IPS-20b (cell line): ENCODE measurements at regions not wholly inside any gene's neighbourhood (a gene's known extent, or its start where the extent isn't known, plus 50 kb on each side); places are given as distances from the start of the nearest gene placed in this dataset.

ENCODE experiments used
- H3K27ac ChIP-seq: one replicate; pipeline ENCODE4 v1.5.1; 2013; ENCODE audit warnings: low read length
- H3K27me3 ChIP-seq: 2 replicates; pipeline ENCODE4 v1.6.1; 2013; ENCODE audit warnings: mild to moderate bottlenecking, low read length, inconsistent platforms; ENCODE audit not compliant: insufficient read depth
- H3K36me3 ChIP-seq: 2 replicates; pipeline ENCODE4 v1.6.1; 2013; ENCODE audit warnings: low read depth, mild to moderate bottlenecking, inconsistent platforms, low read length, moderate library complexity; ENCODE audit not compliant: insufficient read depth
- H3K4me1 ChIP-seq: 2 replicates; pipeline ENCODE4 v1.6.1; 2013; ENCODE audit warnings: mild to moderate bottlenecking, control low read depth, inconsistent platforms, low read length, moderate library complexity; ENCODE audit not compliant: insufficient read depth
- H3K4me3 ChIP-seq: 2 replicates; pipeline ENCODE4 v1.5.1; 2013; ENCODE audit warnings: mild to moderate bottlenecking, low read length, inconsistent platforms
- H3K9ac ChIP-seq: 2 replicates; pipeline ENCODE4 v1.6.1; 2013; ENCODE audit warnings: low read depth, mild to moderate bottlenecking, inconsistent platforms, low read length, moderate library complexity
- H3K9me3 ChIP-seq: 2 replicates; pipeline ENCODE4 v1.6.1; 2013; ENCODE audit warnings: mild to moderate bottlenecking, low read depth, low read length, inconsistent platforms; ENCODE audit not compliant: insufficient read depth

DNA sequence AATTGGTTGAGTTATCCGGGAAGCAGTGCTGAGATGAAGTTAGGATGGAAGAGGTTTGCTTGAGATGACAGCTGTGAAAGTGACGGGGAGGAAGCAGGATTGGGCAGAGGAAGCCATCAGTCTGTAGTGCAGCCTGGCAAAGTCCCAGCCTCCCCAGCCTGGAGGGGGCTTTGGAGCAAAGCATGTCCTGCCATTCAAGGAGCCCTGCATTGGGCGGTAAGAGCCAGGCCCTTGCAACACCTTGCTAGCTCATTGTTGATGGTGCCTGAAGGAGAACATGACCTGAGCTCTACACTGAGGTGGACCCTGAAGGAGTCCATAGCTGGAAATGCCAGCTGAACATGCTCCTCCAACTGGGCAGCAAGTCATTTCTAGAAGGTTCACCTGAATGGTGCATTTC lies 228.9 kb downstream of the ACKR3 start:
- Histone ChIP-seq H3K9me3 (no peaks in the 10 kb centered on the region), H3K27me3 (peaks cover 14% of the 10 kb centered on the region), H3K27ac (no peak overlapping the region), H3K9ac (no peak overlapping the region), H3K4me1 (peaks cover 3% of the 10 kb centered on the region; the same call in 1 of the 2 replicates), H3K36me3 (no peaks in the 10 kb centered on the region), H3K4me3 (no peak overlapping the region)

DNA sequence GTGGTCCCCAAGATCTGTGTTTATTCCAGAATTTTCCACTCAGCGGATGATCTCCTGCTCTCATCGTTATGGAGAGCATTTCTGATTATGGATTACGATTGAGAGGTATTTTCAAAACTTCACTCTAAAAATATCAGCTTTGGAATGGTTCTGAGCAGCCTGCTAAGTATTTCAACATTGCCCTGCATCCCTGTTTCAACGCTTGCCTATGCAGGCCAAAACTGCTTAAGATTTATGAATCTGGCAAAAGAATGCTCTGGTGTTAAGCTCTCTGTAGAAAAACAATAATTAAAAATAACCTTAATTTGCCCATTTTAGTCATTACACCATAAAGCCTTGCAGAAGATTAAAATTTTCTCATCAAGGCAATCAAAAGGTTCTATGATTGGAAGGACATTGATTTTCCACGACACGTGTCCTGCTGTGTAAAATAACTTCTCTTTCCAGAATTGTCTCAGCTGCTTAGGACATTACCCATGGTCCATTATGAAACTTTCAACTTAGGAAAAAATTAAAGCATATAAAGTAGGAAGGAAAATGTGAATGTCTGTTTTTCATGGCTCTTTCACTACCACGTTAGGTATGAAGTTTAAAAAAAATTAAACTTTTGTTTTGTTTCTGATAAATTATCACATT lies 229.9 kb downstream of the ACKR3 start:
- H3K9me3 ChIP-seq = no peaks in the 10 kb centered on the region
- no peaks in the 10 kb centered on the region; the same call in 1 of the 2 replicates for H3K4me1 ChIP-seq
- H3K4me3 ChIP-seq = no peak overlapping the region
- no peak overlapping the region for H3K9ac ChIP-seq
- no peak overlapping the region for H3K27ac ChIP-seq
- H3K36me3 ChIP-seq = no peaks in the 10 kb centered on the region
- H3K27me3 ChIP-seq = peaks cover 8% of the 10 kb centered on the region

DNA sequence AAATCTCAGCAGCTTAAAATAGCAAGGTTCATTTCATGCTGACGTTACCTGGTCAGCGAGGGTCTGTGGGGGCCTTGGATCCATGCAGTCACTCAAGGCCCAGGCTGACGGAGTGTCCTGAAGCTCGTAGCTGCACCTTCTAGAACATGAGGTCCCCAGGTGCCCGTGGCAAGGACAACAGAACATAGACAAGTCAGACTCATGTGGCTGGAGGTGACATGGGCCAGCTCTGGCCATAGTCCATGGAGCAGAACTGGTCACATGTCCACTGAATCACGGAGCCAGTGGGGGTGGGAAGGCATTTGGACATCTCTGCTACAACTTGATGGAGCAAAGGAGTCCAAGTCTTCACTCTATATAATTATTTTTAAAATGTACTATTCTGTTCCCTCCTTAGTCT lies 233.2 kb downstream of the ACKR3 start:
- Histone ChIP-seq H3K4me1 (no peaks in the 10 kb centered on the region; the same call in 1 of the 2 replicates), H3K27ac (no peak overlapping the region), H3K9ac (no peak overlapping the region), H3K4me3 (no peak overlapping the region), H3K9me3 (peaks cover 8% of the 10 kb centered on the region), H3K36me3 (no peaks in the 10 kb centered on the region), H3K27me3 (no peaks in the 10 kb centered on the region)

DNA sequence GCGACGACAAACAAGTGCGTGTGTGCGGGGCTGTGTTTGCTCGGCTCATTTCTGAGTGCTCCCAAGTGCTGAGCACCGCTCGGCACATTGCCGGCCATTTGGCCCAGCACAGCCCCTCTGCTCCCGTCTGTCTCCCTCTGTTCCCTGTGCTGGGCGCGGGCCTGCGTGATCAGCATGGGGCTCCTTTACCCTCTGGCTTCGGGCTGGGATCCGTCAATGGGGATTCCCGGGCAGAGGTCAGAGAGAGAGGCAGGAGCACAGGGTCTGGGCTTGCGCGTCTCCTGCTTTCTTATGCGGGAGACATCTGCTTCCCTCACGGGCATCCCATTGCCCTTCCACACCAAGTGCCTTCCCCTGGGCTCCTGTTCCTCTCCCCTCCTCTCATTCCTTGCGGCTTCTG lies 234.0 kb downstream of the ACKR3 start:
- Histone ChIP-seq H3K27me3 (no peaks in the 10 kb centered on the region), H3K9ac (no peak overlapping the region), H3K4me1 (no peaks in the 10 kb centered on the region; the same call in 1 of the 2 replicates), H3K9me3 (peaks cover 13% of the 10 kb centered on the region), H3K36me3 (no peaks in the 10 kb centered on the region), H3K27ac (no peak overlapping the region), H3K4me3 (no peak overlapping the region)

DNA sequence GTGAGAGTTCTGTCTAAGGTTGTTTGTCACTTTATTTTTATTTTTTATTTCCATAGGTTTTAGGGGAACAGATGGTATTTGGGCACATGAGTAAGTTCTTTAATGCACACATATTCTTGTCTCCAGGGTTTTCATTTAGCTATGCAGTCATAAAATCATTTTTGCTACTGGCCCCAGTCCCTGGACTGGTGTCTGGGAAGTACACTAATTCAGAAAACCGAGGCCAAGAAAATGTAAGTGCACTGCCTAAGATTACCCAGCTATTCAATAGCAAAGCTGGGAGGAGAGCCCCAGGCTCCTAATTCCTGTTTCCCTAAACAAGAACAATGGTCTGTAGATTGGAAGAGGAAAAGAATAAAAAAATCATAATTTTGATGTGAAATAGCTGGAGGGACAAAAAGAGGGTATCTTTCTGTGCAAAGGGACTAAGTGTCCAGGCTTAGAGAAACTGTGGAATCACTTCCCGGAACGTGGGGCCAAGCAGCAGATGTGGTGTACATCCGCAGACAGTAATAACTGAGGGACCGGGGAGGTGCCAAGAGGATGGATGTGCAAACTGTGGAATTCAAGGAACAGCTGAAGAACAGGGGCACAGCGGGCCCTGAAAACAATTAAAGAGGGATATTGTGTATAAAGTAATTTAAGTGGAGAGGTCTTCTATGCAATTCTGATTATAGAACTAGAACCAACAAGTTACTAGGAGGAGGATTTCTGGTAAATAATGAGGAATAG lies 236.3 kb downstream of the ACKR3 start:
- Histone ChIP-seq H3K27me3 (no peaks in the 10 kb centered on the region), H3K4me1 (no peaks in the 10 kb centered on the region; the same call in 1 of the 2 replicates), H3K9ac (no peak overlapping the region), H3K4me3 (no peak overlapping the region), H3K27ac (no peak overlapping the region), H3K36me3 (no peaks in the 10 kb centered on the region), H3K9me3 (peaks cover 28% of the 10 kb centered on the region)

DNA sequence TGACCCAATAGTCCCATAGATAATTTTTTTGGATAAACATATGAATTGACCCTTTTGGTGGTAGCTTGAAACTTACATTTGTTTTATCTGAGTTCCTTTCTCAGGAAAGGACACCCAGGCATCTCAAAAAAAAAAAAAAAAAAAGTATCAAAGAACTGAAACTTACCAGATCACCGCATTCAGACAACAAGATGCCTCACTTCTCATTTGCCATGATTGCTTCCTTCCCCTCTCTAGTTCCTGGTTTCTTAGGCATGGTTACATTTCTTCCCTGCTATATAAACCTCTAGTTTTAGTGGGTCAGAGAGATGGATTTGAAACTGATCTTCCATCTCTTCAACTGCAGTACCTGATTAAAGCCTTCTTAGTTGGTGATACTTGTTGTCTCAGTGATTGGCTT lies 240.1 kb downstream of the ACKR3 start:
- Histone ChIP-seq H3K27me3 (no peaks in the 10 kb centered on the region), H3K36me3 (no peaks in the 10 kb centered on the region), H3K9me3 (peaks cover 28% of the 10 kb centered on the region), H3K9ac (no peak overlapping the region), H3K27ac (no peak overlapping the region), H3K4me1 (no peaks in the 10 kb centered on the region), H3K4me3 (no peak overlapping the region)

DNA sequence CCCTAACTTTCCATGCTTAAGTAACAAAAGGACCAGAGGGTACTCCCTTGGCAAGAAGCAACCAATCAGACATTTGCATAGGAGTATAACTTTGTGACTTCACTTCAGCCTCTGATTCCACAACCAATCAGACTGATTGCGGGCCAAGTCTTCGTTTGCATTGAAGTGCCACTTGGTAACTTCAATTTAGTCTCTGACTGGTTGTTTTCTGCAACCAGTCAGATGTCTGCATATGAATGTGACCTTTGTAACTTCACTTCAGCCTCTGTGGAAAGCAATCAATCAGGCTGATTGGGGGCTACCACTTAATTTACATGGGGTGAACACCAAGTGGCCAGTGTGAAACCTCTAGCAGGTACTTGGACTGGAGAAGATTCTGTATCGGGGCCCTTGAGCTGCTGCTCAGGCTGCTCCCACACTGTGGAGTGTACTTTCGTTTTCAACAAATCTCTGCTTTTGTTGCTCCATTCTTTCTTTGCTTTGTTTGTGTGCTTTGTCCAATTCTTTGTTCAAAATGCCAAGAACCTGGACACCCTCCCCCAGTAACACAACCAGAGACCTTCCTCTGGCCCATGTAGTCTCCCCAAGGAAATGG lies 241.5 kb downstream of the ACKR3 start:
- no peaks in the 10 kb centered on the region for H3K27me3 ChIP-seq
- H3K4me3 ChIP-seq = no peak overlapping the region
- no peak overlapping the region for H3K27ac ChIP-seq
- H3K9me3 ChIP-seq = peaks cover 28% of the 10 kb centered on the region
- H3K36me3 ChIP-seq = no peaks in the 10 kb centered on the region
- H3K9ac ChIP-seq = no peak overlapping the region
- H3K4me1 ChIP-seq = no peaks in the 10 kb centered on the region

DNA sequence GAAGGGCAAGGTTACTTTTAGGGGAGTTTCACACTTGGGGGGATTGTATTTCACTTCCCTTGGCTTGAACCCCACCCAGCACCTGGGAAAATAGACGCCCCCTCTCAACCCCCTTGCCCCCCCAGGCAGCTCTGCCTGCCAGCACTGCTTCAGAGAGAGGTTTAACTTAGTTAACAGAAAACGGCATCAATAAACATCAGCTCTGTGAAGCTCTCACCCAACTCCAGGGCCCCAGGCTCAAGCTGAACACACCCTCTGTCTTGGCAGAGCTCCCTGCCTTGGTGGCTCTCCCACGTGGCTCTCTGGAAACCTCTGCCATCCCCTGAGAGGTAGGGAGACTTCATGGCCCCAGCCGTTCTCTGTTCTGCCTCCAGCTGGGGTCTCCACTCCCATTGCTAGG lies 244.1 kb downstream of the ACKR3 start:
- no peaks in the 10 kb centered on the region for H3K36me3 ChIP-seq
- H3K27me3 ChIP-seq = no peaks in the 10 kb centered on the region
- no peak overlapping the region for H3K27ac ChIP-seq
- H3K4me1 ChIP-seq = no peaks in the 10 kb centered on the region
- H3K9me3 ChIP-seq = peaks cover 15% of the 10 kb centered on the region
- H3K9ac ChIP-seq = no peak overlapping the region
- H3K4me3 ChIP-seq = no peak overlapping the region

DNA sequence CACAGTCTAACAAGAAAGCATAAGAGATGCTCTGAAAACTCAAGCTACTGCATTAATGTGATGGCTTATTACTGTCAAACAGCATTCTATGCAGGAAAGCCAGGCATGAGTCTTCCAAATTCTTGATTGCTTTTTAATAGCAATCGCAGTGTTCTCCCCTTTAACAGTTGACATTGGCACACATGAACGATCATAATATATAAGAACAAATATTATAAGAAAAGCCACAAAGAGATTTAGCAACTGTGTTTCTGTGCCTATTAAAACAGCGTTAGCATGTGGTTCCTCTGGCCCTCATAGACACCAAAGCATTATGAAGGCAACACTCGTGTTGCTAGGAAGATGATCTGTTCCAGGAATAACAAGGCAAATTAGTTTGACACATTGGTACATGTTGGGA lies 245.0 kb downstream of the ACKR3 start:
- H3K27me3 ChIP-seq = no peaks in the 10 kb centered on the region
- no peak overlapping the region for H3K27ac ChIP-seq
- H3K9me3 ChIP-seq = peaks cover 6% of the 10 kb centered on the region
- H3K4me3 ChIP-seq = no peak overlapping the region
- no peak overlapping the region for H3K9ac ChIP-seq
- no peaks in the 10 kb centered on the region for H3K4me1 ChIP-seq
- H3K36me3 ChIP-seq = no peaks in the 10 kb centered on the region

DNA sequence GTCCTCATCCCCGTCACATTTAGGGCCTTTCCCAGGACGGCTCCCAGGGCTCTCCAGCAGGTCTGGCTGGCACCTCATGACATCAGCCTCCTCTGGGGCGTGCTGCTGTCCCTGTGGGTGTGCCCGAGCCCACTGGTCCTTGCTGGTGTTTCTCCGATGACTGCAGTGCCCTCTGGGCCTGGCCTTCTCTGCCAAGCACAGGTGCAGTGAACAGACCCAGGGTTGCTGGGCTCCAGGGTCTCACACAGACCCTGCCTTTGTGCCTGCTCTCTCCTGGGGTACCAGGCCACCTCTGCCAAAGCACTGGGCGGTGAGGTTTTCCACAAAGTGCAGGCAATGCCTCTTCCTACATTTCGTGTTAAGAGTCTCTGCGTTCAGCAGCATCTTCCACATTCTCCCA lies 246.1 kb downstream of the ACKR3 start:
- no peaks in the 10 kb centered on the region for H3K27me3 ChIP-seq
- no peaks in the 10 kb centered on the region for H3K36me3 ChIP-seq
- no peak overlapping the region for H3K27ac ChIP-seq
- H3K9me3 ChIP-seq = no peaks in the 10 kb centered on the region
- H3K4me1 ChIP-seq = no peaks in the 10 kb centered on the region
- no peak overlapping the region for H3K4me3 ChIP-seq
- no peak overlapping the region for H3K9ac ChIP-seq

DNA sequence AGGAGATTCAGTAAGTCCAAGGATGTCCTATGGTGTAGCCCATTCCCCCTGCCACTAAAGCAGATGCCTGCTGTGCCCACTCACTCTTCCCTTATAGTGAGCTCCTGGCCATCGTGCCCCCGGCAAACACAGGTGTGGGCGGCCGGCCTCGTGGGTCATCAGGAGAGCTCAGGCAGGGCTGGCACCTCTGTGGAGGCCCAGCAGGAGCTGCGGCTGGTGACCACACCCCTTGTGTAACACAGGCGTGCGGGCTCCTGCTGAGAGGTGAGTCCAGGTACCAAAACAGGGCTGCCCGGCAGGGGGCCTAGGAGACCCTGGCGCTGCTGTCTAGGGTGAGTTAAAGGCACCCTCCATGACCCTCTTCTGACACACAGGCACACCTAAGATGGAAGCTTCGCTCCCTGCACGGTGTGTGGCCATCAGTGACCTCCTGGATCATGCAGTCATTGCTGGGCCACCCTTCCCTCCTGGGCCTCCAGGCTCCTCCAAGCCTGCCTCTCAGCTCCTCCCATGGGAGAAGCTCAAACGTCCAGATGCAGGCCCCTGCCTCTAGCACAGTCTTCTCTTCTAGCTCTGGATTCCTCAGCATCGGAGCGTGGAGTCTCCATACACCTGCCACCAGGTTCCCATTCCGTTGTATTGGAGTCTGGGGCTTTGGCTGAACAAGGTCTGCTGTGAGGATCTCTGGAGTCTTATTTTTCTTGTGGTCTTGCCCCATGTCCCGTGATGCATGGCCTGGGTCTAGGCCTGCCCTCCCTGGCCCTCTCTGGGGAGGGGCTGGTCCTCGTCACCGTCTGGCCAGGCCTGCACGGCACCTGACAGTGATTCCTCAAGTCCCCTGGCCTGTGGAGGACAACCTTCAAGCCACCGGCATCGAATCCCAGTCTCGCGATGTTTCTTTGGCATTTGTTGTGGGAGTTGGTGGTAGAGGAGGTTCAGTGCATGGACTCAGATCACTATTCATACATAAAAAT lies 246.9 kb downstream of the ACKR3 start:
- H3K36me3 ChIP-seq = no peaks in the 10 kb centered on the region
- H3K9me3 ChIP-seq = no peaks in the 10 kb centered on the region
- H3K27ac ChIP-seq = no peak overlapping the region
- no peaks in the 10 kb centered on the region for H3K27me3 ChIP-seq
- H3K4me3 ChIP-seq = no peak overlapping the region
- no peaks in the 10 kb centered on the region for H3K4me1 ChIP-seq
- no peak overlapping the region for H3K9ac ChIP-seq
